ENCODE measurements at regions not wholly inside any gene's neighbourhood (a gene's known extent, or its start where the extent isn't known, plus 50 kb on each side); places are given as distances from the start of the nearest gene placed in this dataset.

GRCh38 chr9:13430368-13431221 is 151.1 kb upstream of the MPDZ start:
- DNase-seq = no peak

- no peak for DNase-seq
Measured at GRCh38 chr9:13429301-13430190, 150.1 kb upstream of the MPDZ start.

- no peak for DNase-seq
Measured at GRCh38 chr9:13428766-13429165, 149.3 kb upstream of the MPDZ start.

GRCh38 chr9:13427587-13427986 is 148.1 kb upstream of the MPDZ start:
- no peak for DNase-seq

GRCh38 chr9:13426606-13427005 is 147.1 kb upstream of the MPDZ start:
- DNase-seq = no peak

- DNase-seq = no peak
Measured at GRCh38 chr9:13424872-13425271, 145.4 kb upstream of the MPDZ start.

GRCh38 chr9:13424204-13424603 is 144.7 kb upstream of the MPDZ start:
- no peak for DNase-seq

- no peak for DNase-seq
Measured at GRCh38 chr9:13414349-13414748, 134.9 kb upstream of the MPDZ start.

- peak; percentile 51 for DNase-seq
Measured at GRCh38 chr9:13412331-13412730, 132.8 kb upstream of the MPDZ start.

- no peak for DNase-seq
Measured at GRCh38 chr9:13411791-13412190, 132.3 kb upstream of the MPDZ start.

- DNase-seq = no peak
Measured at GRCh38 chr9:13410566-13411031, 131.1 kb upstream of the MPDZ start.

GRCh38 chr9:13397661-13398060 is 118.2 kb upstream of the MPDZ start:
- DNase-seq = no peak

- DNase-seq = no peak
Measured at GRCh38 chr9:13397220-13397619, 117.7 kb upstream of the MPDZ start.

- no peak for DNase-seq
Measured at GRCh38 chr9:13396418-13396817, 116.9 kb upstream of the MPDZ start.

- DNase-seq = no peak
Measured at GRCh38 chr9:13395156-13395555, 115.7 kb upstream of the MPDZ start.

- DNase-seq = no peak
Measured at GRCh38 chr9:13388157-13388556, 108.7 kb upstream of the MPDZ start.

- no peak for DNase-seq
Measured at GRCh38 chr9:13387734-13388067, 108.2 kb upstream of the MPDZ start.

- peak; percentile 32 for DNase-seq
Measured at GRCh38 chr9:13386935-13387733, 107.6 kb upstream of the MPDZ start.

GRCh38 chr9:13386316-13386715 is 106.8 kb upstream of the MPDZ start:
- DNase-seq = no peak

GRCh38 chr9:13383855-13384254 is 104.4 kb upstream of the MPDZ start:
- no peak for DNase-seq

- DNase-seq = no peak
Measured at GRCh38 chr9:13383216-13383615, 103.7 kb upstream of the MPDZ start.

- DNase-seq = no peak
Measured at GRCh38 chr9:13382595-13382994, 103.1 kb upstream of the MPDZ start.

- no peak for DNase-seq
Measured at GRCh38 chr9:13380903-13381302, 101.4 kb upstream of the MPDZ start.
